NOMO-1 (cell line): ENCODE measurements at regions not wholly inside any gene's neighbourhood (a gene's known extent, or its start where the extent isn't known, plus 50 kb on each side); places are given as distances from the start of the nearest gene placed in this dataset.
A peak's percentile ranks its signal among the peaks of the same experiment; 100 is the strongest.
"Not testable (repeated sequence)": the region's sequence is repeated elsewhere in the genome, so short reads cannot be mapped to it uniquely, and the experiment has no call there.

Source experiments
- DNase-seq, 2 experiments: peaks; one replicate each; lab custom pipeline; 2025; ENCODE audit not compliant: unreplicated experiment in 2 of 2; lab: John Stamatoyannopoulos, UW

GRCh38 chr3:191148131-191148530 is 50.9 kb upstream of the OSTN start:
- DNase-seq, result no peak

DNA sequence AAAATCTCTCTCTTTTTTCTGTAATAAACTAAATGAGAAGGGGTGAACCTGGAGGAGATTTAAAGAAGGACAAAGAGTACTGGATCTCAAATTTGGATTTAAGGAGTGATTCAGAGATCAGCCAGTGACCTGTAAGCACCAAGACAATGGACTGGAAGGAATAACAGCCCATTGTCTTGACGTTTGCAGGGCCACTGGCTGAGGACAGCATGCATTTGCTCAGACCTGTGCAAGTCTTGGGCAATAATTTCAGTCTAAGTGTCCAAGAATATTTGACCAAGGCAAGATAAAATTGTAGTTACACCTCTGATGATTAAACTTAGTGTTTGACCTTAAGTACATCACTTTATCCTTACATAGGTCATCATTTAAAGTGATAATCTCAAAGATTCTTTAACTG is 55.8 kb upstream of the OSTN start:
- no peak for DNase-seq

DNA sequence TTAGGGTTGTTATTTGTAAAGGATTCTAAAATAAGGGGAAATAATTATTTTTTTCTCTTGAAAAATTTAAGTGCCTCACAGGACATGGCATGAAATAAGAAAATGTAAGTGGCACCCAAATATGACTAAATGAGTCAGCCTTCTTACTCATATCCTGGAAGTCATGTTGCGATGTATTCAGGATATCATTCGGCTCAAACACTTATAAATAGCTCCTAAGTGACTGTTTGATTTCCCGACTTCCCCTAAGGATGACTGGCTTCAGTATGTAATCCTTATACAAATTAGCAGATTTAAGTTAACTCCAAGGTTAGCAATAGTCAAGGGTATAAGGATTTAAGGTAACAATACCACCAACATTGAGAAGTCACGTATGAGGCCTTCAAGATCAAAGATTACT is 57.3 kb upstream of the OSTN start:
- peak in 1 of 2 experiments; percentile 45 for DNase-seq

DNA sequence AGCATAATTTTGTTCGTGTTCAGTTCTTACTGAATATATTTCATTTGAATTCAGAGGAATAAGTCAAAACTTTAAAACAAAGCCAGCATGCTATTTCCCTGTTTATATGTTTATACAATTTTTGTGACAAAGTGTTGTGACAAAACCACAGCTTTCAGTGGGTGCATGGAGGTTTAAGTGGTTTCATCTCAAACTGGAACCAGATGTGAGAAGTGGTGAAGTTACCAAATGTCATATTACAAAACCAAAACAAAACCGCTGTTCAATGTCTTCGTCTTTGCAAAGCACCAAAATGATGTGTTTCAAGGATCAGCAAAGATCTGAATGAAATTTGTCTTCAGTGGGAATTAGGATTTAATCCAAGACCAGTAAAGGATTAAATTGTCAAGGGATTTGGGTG is 59.3 kb upstream of the OSTN start:
- peak in 1 of 2 experiments; percentile 40 for DNase-seq

DNA sequence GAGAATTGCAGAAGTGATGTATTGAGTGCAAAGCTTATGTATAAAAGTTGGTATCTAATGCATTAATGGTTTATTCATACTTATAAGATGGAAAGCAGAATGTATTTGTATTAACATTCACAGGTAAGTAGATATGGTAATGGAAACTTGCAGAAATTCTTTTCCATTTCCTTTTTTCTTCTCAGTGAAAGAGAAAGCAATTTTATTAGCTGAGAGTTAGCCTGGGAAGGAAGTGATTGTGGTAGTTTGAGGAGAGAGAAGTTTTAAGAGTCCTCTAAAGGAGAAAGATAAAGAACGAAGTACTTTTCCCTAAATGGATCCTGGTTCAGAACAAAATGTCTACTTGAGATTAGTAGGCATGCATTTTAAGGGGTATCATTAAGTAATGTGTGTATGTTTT is 60.1 kb upstream of the OSTN start:
- DNase-seq, result peak in 1 of 2 experiments; percentile 64

DNA sequence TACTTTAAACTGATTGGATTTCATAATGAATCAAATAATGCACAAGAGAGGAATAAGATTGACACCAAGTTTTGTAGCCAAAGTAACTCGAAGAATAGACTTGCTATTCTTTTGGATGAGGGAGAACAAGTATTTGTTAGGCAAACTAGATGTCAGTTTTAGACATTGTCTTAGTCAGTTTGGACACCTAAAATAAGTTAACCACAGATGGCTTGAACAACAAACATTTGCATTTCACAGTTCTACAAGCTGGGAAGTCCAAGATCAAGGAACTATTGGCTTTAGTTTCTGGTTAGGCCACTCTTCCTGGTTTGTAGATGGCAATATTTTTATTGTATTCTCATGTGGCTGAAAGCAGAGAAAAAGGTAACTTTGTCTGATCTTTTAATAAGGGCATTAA is 61.3 kb upstream of the OSTN start:
- no peak for DNase-seq

- DNase-seq, result peak in 1 of 2 experiments; percentile 4
Observed at GRCh38 chr3:191136347-191136746, 62.7 kb upstream of the OSTN start.

- DNase-seq, result no peak
Observed at GRCh38 chr3:191135175-191135574, 63.9 kb upstream of the OSTN start.

DNA sequence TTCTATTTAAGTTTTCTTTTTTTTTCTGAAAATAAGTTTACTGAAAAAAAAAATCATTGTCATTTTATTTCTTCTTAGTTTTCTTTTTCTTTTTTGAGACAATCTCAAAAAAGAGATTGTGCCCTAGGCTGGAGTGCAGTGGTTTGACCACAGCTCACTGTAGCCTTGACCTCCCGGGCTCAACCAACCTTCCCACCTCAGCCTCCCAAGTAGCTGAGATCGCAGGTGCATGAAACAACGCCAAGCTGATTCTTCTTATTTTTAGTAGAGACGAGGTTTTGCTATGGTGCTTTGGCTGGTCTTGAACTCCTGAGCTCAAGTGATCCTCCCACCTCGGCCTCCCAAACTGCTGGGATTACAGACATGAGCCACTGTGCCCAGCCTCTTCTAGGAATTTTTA is 65.7 kb upstream of the OSTN start:
- no peak for DNase-seq

GRCh38 chr3:191131305-191131704 is 67.7 kb upstream of the OSTN start:
- DNase-seq, result no peak

GRCh38 chr3:191124891-191125290 is 74.2 kb upstream of the OSTN start:
- DNase-seq, result not testable (repeated sequence)

GRCh38 chr3:191123946-191124345 is 75.1 kb upstream of the OSTN start:
- no peak for DNase-seq

GRCh38 chr3:191123231-191123630 is 75.8 kb upstream of the OSTN start:
- no peak for DNase-seq

GRCh38 chr3:191120447-191121298 is 78.4 kb upstream of the OSTN start:
- no peak for DNase-seq

GRCh38 chr3:191119415-191120295 is 79.4 kb upstream of the OSTN start:
- DNase-seq, result no peak

- no peak for DNase-seq
Observed at GRCh38 chr3:191111722-191112121, 87.3 kb upstream of the OSTN start.

DNA sequence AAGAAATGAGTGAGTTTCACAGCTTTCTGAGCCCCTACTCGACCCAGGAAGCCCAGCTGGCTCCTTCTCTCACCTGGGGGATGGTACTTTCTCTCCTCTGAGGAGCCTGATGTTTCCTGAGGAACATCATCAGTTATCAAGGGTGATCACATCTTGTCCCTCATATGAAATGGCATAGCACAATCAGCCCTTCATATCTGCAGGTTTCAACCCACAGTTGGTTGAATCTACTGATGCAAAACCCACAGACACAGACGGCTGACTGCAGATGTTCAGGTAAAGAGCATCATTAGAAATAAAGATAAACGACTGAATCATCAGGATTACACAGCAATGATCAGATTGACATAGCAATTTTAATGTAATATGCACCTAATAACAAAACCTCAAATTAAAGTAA is 93.6 kb upstream of the OSTN start:
- DNase-seq, result no peak

DNA sequence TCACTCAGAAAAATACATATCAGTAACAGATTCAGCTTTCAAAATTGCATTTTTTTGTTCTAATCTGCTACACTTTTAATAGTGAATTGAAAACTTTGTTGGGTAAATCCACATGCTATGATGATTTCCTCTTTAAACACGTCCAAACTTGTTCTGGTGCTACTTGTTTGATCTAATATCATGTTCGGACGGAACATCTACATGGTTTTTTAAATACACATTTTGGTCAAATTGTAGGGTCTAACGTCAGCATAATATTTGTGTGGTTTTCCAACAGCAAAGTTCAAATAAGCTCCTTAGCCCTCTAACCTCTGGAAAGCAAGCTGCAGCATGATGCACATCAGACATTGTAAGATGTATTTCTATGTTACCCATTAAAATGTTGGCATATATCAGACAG is 98.5 kb upstream of the OSTN start:
- no peak for DNase-seq

- DNase-seq, result no peak
Observed at GRCh38 chr3:191094057-191094845, 104.8 kb upstream of the OSTN start.

- DNase-seq, result no peak
Observed at GRCh38 chr3:191087391-191087790, 111.7 kb upstream of the OSTN start.

DNA sequence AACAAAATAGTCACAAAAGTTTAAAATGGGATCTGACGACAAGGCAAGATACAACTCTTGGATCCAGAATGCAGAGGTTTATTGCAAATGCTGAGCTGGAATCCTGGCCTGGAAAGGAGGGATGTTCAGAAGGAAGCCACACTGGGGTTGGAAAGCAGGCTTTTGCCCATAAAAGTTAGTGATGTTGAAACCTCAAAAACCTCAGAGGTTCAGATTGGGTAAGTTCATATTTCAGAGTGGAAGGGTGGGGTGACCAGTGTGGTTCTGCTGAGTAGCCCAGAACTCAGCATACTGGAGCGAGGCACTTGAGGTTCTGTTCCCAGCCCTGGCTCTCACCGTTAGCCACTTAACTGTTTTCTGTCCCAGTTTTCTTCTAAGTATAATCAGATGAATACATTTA is 114.0 kb upstream of the OSTN start:
- no peak for DNase-seq
